K562 (cell line): ENCODE measurements at regions not wholly inside any gene's neighbourhood (a gene's known extent, or its start where the extent isn't known, plus 50 kb on each side); places are given as distances from the start of the nearest gene placed in this dataset.
A peak's percentile ranks its signal among the peaks of the same experiment; 100 is the strongest.

Experiments
- ATAC-seq: fragments of 200-7000 bp; cut with Tn5 transposase; 3 replicates; pipeline ENCODE4 v1.9.1; 2020; ENCODE audit warnings: moderate library complexity
- BruUV-seq: library from RNA; stranded (reverse); fragments of 400-500 nt; replicated peaks from 2 replicates; lab custom pipeline; 2021; lab: Mats Ljungman, UMichigan
- CTCF ChIA-PET: fragments of 300-600 bp; formaldehyde crosslinking; extraction: SDS; loops from one replicate; lab custom pipeline; 2021; ENCODE audit warnings: low intra/inter-chr PET ratio; lab: Yijun Ruan, JAX
- POLR2A ChIA-PET: fragments of 300-600, 350-650 bp; sonication (Branson Sonifier 250); formaldehyde crosslinking; extraction: SDS; loops from one replicate; lab custom pipeline; 2021; ENCODE audit warnings: antibody characterized with exemption, inconsistent platforms; lab: Yijun Ruan, JAX
- DNase-seq, 4 experiments: peaks; one replicate each; pipeline versions ENCODE4 v3.0.0 to v3.0.0-alpha.2; 2011 to 2018; ENCODE audit warnings: low spot score in 3 of 4, mixed read lengths in 3 of 4; ENCODE audit errors: extremely low read depth in 1 of 4
- FAIRE-seq: peaks from 2 replicates; lab custom pipeline; 2011; peaks lifted over from hg19 to GRCh38; lab: Jason Lieb, UNC
- H2AFZ ChIP-seq: 2 replicates; pipeline ENCODE4 v1.6.0; 2011; ENCODE audit warnings: low read depth, low read length, control low read depth, inconsistent platforms
- H3K27ac ChIP-seq: fragments of 200-600 bp; 3 replicates; pipeline ENCODE4 v1.8.0; 2011; ENCODE audit warnings: low read depth, mild to moderate bottlenecking, control low read depth, inconsistent platforms, low read length, moderate library complexity, mixed read lengths; ENCODE audit errors: extremely low read depth
- H3K27me3 ChIP-seq, 2 experiments: fragments of 300-600 bp in 1 of 2; 2 replicates in 1 of 2; 3 replicates in 1 of 2; pipeline versions ENCODE4 v1.6.0 to v1.8.0; 2011; ENCODE audit warnings: inconsistent platforms in 2 of 2, low read length in 2 of 2, mild to moderate bottlenecking in 1 of 2, mixed read lengths in 1 of 2, moderate library complexity in 1 of 2; ENCODE audit not compliant: control insufficient read depth in 2 of 2, insufficient read depth in 2 of 2
- H3K36me3 ChIP-seq: fragments of 300-600 bp; 3 replicates; pipeline ENCODE4 v1.8.0; 2011; ENCODE audit warnings: mild to moderate bottlenecking, low read length, inconsistent platforms; ENCODE audit not compliant: control insufficient read depth, insufficient read depth
- H3K4me1 ChIP-seq, 2 experiments: fragments of 200-600 bp in 1 of 2; replicated peaks in 1 of 2; 2 replicates in 1 of 2; 3 replicates in 1 of 2; pipeline versions ENCODE4 v1.5.1 to v1.8.0; 2011; ENCODE audit warnings: inconsistent platforms in 2 of 2, low read length in 2 of 2, mild to moderate bottlenecking in 1 of 2, mixed read lengths in 1 of 2, moderate library complexity in 1 of 2; ENCODE audit not compliant: control insufficient read depth in 2 of 2, insufficient read depth in 2 of 2
- H3K4me2 ChIP-seq: 2 replicates; pipeline ENCODE4 v1.6.1; 2011; ENCODE audit warnings: low read length, control low read depth, inconsistent platforms, mixed read lengths; ENCODE audit not compliant: insufficient read depth
- H3K4me3 ChIP-seq: fragments of 200-600 bp; sonication (generic), shearing (Covaris generic); 2 replicates; pipeline ENCODE4 v1.5.1; 2016; ENCODE audit warnings: control low read depth, inconsistent platforms
- H3K79me2 ChIP-seq: fragments of 200-600 bp; 3 replicates; pipeline ENCODE4 v1.8.0; 2011; ENCODE audit warnings: low read length, inconsistent platforms; ENCODE audit not compliant: control insufficient read depth, insufficient read depth
- H3K9ac ChIP-seq, 2 experiments: 2 replicates each; pipeline versions ENCODE4 v1.6.0 to v1.6.1; 2011; ENCODE audit warnings: low read depth in 2 of 2, low read length in 2 of 2, control low read depth in 1 of 2, inconsistent platforms in 1 of 2, mild to moderate bottlenecking in 1 of 2, mixed read lengths in 1 of 2; ENCODE audit not compliant: insufficient read depth in 1 of 2
- H3K9me1 ChIP-seq: one replicate; pipeline ENCODE4 v1.6.0; 2011; ENCODE audit warnings: inconsistent platforms, mild to moderate bottlenecking, low read length, moderate library complexity; ENCODE audit not compliant: control insufficient read depth, insufficient read depth
- H3K9me3 ChIP-seq: replicated peaks from 2 replicates; pipeline ENCODE4 v1.5.1; 2011; ENCODE audit warnings: low read depth, low read length, inconsistent platforms; ENCODE audit not compliant: control insufficient read depth, insufficient read depth
- H4K20me1 ChIP-seq: replicated peaks from 2 replicates; pipeline ENCODE4 v1.6.1; 2011; ENCODE audit warnings: low read length, inconsistent platforms, mixed read lengths; ENCODE audit not compliant: control insufficient read depth, insufficient read depth
- KDM5B ChIP-seq: fragments of 200-600 bp; sonication (generic); IDR thresholded peaks from 2 replicates; pipeline ENCODE4 v1.6.1; 2012; ENCODE audit warnings: low read depth, mild to moderate bottlenecking, moderate library complexity, low read length, control low read depth, inconsistent platforms; ENCODE audit not compliant: insufficient replicate concordance
- MEIS2 ChIP-seq: fragments of 450-650 bp; IDR thresholded peaks from 2 replicates; pipeline ENCODE4 v1.6.1; 2014; ENCODE audit warnings: mild to moderate bottlenecking; ENCODE audit not compliant: partially characterized antibody
- NFIC ChIP-seq: fragments of 450-650 bp; IDR thresholded peaks from 2 replicates; pipeline ENCODE4 v1.6.1; 2017; ENCODE audit warnings: mild to moderate bottlenecking, inconsistent platforms
- NFIX ChIP-seq: fragments of 250-450 bp; sonication (Bioruptor Pico); IDR thresholded peaks from 2 replicates; pipeline ENCODE4 v1.4.0; 2020; ENCODE audit warnings: low read depth, mild to moderate bottlenecking, moderate library complexity
- SRSF9 ChIP-seq: fragments of 200-400 bp; formaldehyde crosslinking; IDR thresholded peaks from 2 replicates; pipeline ENCODE4 v1.6.1; 2017; ENCODE audit warnings: low read depth, low read length, borderline replicate concordance
- TAF9B ChIP-seq: fragments of 450-650 bp; IDR thresholded peaks from 2 replicates; pipeline ENCODE4 v1.6.1; 2018; ENCODE audit warnings: mild to moderate bottlenecking; ENCODE audit not compliant: partially characterized antibody
- TFAP4 ChIP-seq: sonication (generic); formaldehyde crosslinking; IDR thresholded peaks from 2 replicates; pipeline ENCODE4 v1.8.0; 2022; ENCODE audit warnings: missing genetic modification reagents, mild to moderate bottlenecking, moderate library complexity, borderline replicate concordance
- ZNF445 ChIP-seq: fragments of 250-450 bp; sonication (Bioruptor Pico); IDR thresholded peaks from 2 replicates; pipeline ENCODE4 v1.4.0; 2020; ENCODE audit warnings: low read depth, mild to moderate bottlenecking, moderate library complexity
- WGBS: fragments of 100-300 bp; shearing (Covaris generic); methylation state at CpG from one replicate; pipeline ENCODE4 v1.1.6; 2016; ENCODE audit warnings: low coverage, mixed read lengths; ENCODE audit not compliant: insufficient coverage; ENCODE audit errors: missing lambda C conversion rate; 5-methylcytosine and 5-hydroxymethylcytosine counted together
- in situ Hi-C: fragments of 300-500 bp; cut with MboI; formaldehyde crosslinking; loops from 4 replicates; pipeline ENCODE4 v1.15.0; 2018; ENCODE audit warnings: inconsistent platforms, mixed read lengths
- intact Hi-C: fragments of 100-400 bp; cut with micrococcal nuclease; formaldehyde crosslinking; loops from 2 replicates; pipeline ENCODE4 v1.14.2; 2022
- TF ChIP-seq, protein P1 (sequence below): fragments of 250-450 bp; sonication (Bioruptor Pico); IDR thresholded peaks from 2 replicates; pipeline ENCODE4 v1.4.0; 2020; ENCODE audit warnings: mild to moderate bottlenecking
- TF ChIP-seq, protein P2 (sequence below): IDR thresholded peaks from 2 replicates; pipeline ENCODE4 v1.6.1; 2011; ENCODE audit not compliant: insufficient read length; ENCODE audit errors: extremely low read depth

DNA sequence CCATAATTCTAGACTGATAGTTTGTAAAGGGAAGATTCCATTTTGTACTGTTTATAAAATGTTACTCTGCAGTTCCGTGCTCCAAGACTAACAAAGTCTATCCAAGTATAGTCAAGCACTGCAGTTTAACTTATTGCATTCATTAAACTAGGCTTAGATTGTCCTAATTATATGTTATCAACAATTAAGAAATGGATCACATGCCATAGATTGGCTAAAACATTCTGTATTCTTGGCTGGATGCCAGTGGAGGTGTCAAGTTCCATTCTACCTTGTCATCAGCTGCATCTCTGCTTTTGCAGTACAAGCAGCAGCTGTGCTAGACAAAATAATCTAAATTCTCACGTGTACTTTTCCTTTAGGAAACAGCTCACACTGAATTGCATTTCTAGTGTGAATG is 69.4 kb upstream of the MEF2C start:
- H3K27ac ChIP-seq: no peak overlapping the region
- no peaks in the 10 kb centered on the region for H3K79me2 ChIP-seq
- no peaks in the 10 kb centered on the region for H3K9me3 ChIP-seq
- no peak overlapping the region for H3K4me2 ChIP-seq
- H2AFZ ChIP-seq: no peak overlapping the region
- H3K4me3 ChIP-seq: no peak overlapping the region
- no peaks in the 10 kb centered on the region for H4K20me1 ChIP-seq
- FAIRE-seq (peak; percentile 80), DNase-seq (peak in 1 of 4 experiments; percentile 65), ATAC-seq (peak; percentile 73)
- CTCF ChIA-PET: no interaction called here
- H3K27me3 ChIP-seq: no peaks in the 10 kb centered on the region
- intact Hi-C loops: no loop called here
- no peak overlapping the region for H3K9ac ChIP-seq
- no peaks in the 10 kb centered on the region for H3K9me1 ChIP-seq
- POLR2A ChIA-PET: interaction anchor here (0.9 kb wide), 1 partner anchor 13 kb away, joined by 4 read pairs; no protein-coding TSS in a partner anchor
- in situ Hi-C loops: no loop called here
- H3K36me3 ChIP-seq: no peaks in the 10 kb centered on the region
- no peaks in the 10 kb centered on the region; a peak in 1 of 5 replicates for H3K4me1 ChIP-seq
- BruUV-seq: no TSS peak
- 18% methylated on average over 2 of the region's 2 CpGs for WGBS
- TF ChIP-seq SRSF9 (no peak), MEIS2 (peak; percentile 41), TFAP4 (peak; percentile 23; the same call in 1 of the 2 replicates), NFIC (peak; percentile 97), NFIX (CRISPR knock-in tag) (peak; percentile 73), KDM5B (no peak), TAF9B (peak; percentile 20), ZNF445 (no peak)
- TF ChIP-seq, protein P1, sequence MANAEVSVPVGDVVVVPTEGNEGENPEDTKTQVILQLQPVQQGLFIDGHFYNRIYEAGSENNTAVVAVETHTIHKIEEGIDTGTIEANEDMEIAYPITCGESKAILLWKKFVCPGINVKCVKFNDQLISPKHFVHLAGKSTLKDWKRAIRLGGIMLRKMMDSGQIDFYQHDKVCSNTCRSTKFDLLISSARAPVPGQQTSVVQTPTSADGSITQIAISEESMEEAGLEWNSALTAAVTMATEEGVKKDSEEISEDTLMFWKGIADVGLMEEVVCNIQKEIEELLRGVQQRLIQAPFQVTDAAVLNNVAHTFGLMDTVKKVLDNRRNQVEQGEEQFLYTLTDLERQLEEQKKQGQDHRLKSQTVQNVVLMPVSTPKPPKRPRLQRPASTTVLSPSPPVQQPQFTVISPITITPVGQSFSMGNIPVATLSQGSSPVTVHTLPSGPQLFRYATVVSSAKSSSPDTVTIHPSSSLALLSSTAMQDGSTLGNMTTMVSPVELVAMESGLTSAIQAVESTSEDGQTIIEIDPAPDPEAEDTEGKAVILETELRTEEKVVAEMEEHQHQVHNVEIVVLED (CRISPR knock-in tag): no peak
- TF ChIP-seq, protein P2, sequence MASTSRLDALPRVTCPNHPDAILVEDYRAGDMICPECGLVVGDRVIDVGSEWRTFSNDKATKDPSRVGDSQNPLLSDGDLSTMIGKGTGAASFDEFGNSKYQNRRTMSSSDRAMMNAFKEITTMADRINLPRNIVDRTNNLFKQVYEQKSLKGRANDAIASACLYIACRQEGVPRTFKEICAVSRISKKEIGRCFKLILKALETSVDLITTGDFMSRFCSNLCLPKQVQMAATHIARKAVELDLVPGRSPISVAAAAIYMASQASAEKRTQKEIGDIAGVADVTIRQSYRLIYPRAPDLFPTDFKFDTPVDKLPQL: no peak
